ENCODE measurements at regions not wholly inside any gene's neighbourhood (a gene's known extent, or its start where the extent isn't known, plus 50 kb on each side); places are given as distances from the start of the nearest gene placed in this dataset.

DNA sequence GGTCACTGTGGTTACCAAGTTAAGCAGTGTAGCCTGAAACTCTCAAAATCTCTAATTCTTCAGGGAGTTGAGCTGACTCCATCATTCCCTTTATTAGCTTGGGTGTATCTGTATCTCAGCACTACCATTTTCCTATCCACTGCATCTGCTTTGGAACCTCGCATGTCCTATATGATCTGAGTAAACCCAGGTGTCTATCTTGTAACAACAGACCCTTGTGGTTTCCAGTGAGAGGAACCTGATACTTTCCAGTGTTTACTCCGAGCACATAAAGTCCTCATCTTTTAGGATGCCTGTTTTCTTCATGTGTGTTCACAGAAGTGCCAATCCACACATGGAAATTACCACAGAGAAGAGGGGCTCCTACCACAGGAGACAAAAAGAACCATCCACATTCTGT is 650.4 kb downstream of the LMO4 start:
- no peak for DNase-seq (ENCODE audit: low read depth)
- no peak overlapping the region for H3K4me3 ChIP-seq (ENCODE audit: low read depth, low read length)
- TF ChIP-seq, protein P1, sequence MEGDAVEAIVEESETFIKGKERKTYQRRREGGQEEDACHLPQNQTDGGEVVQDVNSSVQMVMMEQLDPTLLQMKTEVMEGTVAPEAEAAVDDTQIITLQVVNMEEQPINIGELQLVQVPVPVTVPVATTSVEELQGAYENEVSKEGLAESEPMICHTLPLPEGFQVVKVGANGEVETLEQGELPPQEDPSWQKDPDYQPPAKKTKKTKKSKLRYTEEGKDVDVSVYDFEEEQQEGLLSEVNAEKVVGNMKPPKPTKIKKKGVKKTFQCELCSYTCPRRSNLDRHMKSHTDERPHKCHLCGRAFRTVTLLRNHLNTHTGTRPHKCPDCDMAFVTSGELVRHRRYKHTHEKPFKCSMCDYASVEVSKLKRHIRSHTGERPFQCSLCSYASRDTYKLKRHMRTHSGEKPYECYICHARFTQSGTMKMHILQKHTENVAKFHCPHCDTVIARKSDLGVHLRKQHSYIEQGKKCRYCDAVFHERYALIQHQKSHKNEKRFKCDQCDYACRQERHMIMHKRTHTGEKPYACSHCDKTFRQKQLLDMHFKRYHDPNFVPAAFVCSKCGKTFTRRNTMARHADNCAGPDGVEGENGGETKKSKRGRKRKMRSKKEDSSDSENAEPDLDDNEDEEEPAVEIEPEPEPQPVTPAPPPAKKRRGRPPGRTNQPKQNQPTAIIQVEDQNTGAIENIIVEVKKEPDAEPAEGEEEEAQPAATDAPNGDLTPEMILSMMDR (IDR thresholded peaks at IDR 0.05; ENCODE audit: insufficient read depth, low read depth, low read length, missing control alignments): no peak

DNA sequence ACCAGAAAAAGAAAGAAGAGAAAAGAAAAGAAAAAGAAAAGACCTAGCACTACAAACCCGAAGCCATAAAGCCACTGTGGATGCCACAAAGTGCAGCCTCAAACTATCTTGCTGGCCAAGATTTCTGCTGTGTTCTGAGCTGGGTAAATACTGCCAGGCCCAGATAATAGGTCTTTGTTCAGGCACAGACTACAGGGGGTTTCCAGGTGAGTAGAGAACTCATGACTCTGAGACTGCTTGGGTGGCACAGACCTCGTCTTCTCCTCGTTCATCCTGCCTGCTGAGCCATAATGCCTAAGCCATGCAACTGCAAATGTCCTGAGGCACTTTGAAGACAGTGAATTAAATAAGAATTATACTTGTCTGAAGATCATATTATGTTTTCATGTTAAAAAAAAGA is 651.8 kb downstream of the LMO4 start:
- peak; percentile 6 for DNase-seq (ENCODE audit: low read depth)
- TF ChIP-seq, protein P1 (IDR thresholded peaks at IDR 0.05; ENCODE audit: insufficient read depth, low read depth, low read length, missing control alignments): no peak
- no peak overlapping the region for H3K4me3 ChIP-seq (ENCODE audit: low read depth, low read length)

DNA sequence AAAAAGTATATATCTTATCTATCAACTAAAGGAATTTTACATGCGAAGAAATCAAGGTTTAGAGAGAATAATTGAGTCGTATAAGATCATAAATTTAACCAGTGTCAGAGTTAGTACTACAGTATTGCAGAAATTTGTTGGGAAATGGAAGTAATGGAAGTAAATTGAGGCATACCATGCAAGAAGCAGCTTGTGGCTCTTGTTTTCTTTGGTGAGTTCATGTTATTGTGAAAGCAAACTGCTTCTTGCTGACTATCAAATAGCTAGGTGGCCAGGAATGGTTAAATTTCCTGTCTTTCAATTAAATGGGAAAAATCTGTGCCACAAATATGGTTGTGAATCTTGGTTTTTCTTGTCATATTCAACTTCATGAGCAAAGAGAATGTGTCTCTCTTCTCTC is 652.7 kb downstream of the LMO4 start:
- TF ChIP-seq, protein P1 (IDR thresholded peaks at IDR 0.05; ENCODE audit: insufficient read depth, low read depth, low read length, missing control alignments): no peak
- no peak for DNase-seq (ENCODE audit: low read depth)
- no peak overlapping the region for H3K4me3 ChIP-seq (ENCODE audit: low read depth, low read length)

DNA sequence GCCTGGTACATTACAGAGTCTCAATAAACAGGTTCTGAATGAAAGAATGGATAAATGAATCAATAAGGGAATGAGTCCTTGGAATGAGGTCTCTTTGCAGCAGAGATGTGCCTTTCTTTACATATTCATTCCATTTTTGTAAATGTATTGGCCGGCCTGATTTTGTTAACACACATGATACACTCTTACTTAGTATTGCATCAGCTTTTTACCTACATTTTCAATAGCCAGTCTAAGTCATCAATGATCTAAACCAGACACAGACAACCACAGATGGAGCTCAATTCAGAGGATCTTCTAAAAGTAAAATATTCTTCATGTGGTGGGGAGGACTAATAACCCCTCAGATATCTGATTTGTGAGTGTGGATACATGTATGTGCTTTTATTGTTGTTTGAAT is 653.1 kb downstream of the LMO4 start:
- TF ChIP-seq, protein P1 (IDR thresholded peaks at IDR 0.05; ENCODE audit: insufficient read depth, low read depth, low read length, missing control alignments): no peak
- no peak overlapping the region for H3K4me3 ChIP-seq (ENCODE audit: low read depth, low read length)
- no peak for DNase-seq (ENCODE audit: low read depth)

DNA sequence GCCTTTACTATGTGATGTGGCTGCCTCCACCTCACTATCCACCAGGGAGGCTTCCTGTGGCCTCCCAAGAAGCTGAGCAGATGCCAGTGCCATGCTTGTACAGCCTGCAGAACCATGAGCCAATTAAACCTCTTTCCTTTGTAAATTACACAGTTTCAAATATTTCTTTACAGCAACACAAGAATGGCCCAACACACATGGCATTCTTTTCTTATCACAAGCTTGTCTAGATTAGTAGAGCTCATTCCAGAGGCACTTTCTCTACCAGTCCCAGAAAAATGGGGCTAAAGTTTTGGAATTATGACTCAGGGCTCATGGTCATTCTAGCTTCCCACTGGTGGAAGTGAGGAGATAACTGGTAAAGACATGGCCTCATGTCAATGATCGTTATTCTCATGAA is 655.2 kb downstream of the LMO4 start:
- H3K4me3 ChIP-seq (ENCODE audit: low read depth, low read length): no peak overlapping the region
- no peak for DNase-seq (ENCODE audit: low read depth)

DNA sequence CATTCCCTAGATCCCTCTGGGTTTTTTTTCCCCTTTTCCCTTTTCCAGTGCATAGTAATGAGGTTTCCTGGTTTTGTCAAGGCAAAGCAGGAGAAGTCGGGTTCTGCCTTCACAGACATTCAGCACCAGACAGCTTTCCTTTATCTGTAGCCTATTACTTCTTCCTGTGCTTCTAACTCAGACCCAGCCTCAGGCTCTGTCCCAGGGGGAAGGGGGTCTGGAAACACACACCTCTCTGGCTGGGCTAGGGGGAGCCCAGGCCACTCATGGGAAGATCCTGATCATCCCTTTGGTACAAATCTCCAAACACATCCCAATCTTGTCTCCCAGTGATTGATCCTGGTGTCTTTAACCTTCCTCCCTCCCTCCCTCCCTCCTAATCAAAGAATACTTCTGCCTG is 656.4 kb downstream of the LMO4 start:
- TF ChIP-seq, protein P1 (IDR thresholded peaks at IDR 0.05; ENCODE audit: insufficient read depth, low read depth, low read length, missing control alignments): no peak
- H3K4me3 ChIP-seq (ENCODE audit: low read depth, low read length): no peak overlapping the region
- no peak for DNase-seq (ENCODE audit: low read depth)

More for the DNA sequence above, 655.2 kb downstream of the LMO4 start:
- TF ChIP-seq, protein P1 (IDR thresholded peaks at IDR 0.05; ENCODE audit: insufficient read depth, low read depth, low read length, missing control alignments): no peak

DNA sequence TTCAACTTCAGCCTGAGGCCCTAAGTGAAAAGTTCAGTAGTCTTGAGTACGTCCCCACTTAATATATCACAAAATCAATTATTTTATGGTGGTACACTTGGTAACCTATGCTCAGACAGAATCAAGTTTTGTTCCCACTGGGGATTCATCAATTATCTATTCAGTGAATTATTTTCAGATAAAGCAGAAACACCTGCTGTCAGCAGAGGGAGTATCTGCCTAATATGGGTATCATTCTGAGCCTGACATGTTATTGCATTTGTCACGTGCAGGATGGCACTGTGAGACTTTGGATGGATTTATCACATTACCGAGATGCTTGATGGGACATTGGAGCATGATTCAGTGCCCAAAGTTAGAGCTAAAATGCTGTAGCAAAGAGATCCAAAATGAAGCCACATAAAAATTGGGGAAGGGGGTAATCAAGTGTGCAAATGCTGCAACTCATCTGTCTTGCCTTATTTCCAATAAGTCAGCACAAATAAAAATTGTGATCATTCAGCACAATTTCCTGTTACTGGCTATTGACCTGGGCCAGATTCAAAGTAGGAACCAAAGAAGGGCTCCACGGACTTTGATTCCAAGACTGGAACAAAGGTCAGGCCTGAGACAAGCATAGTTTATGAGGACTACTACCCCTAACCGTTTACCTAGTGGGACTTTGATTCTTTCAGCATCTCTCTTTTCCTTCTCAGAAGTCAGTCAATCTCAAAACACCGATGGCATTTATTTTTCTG is 657.6 kb downstream of the LMO4 start:
- H3K4me3 ChIP-seq (ENCODE audit: low read depth, low read length): no peak overlapping the region
- TF ChIP-seq, protein P1 (IDR thresholded peaks at IDR 0.05; ENCODE audit: insufficient read depth, low read depth, low read length, missing control alignments): no peak
- no peak for DNase-seq (ENCODE audit: low read depth)
